HT1080 (cell line): ENCODE measurements at regions not wholly inside any gene's neighbourhood (a gene's known extent, or its start where the extent isn't known, plus 50 kb on each side); places are given as distances from the start of the nearest gene placed in this dataset.
A peak's percentile ranks its signal among the peaks of the same experiment; 100 is the strongest.

ENCODE experiments used
- DNase-seq: peaks from one replicate; pipeline ENCODE4 v3.0.0-alpha.2; 2015; ENCODE audit warnings: low read depth

GRCh38 chr14:38774162-38774561 lies 328.9 kb downstream of the SEC23A start:
- no peak for DNase-seq

- no peak for DNase-seq
Measured at GRCh38 chr14:38770251-38770650, 332.8 kb downstream of the SEC23A start.

- DNase-seq = peak; percentile 11
Measured at GRCh38 chr14:38762845-38763244, 340.2 kb downstream of the SEC23A start.

GRCh38 chr14:38762426-38762825 lies 340.6 kb downstream of the SEC23A start:
- no peak for DNase-seq

- no peak for DNase-seq
Measured at GRCh38 chr14:38761033-38761432, 342.0 kb downstream of the SEC23A start.

- no peak for DNase-seq
Measured at GRCh38 chr14:38758661-38759060, 344.4 kb downstream of the SEC23A start.

- DNase-seq = no peak
Measured at GRCh38 chr14:38755036-38755435, 348.0 kb downstream of the SEC23A start.

GRCh38 chr14:38752750-38753149 lies 350.3 kb downstream of the SEC23A start:
- no peak for DNase-seq

GRCh38 chr14:38752341-38752740 lies 350.7 kb downstream of the SEC23A start:
- DNase-seq = no peak

- DNase-seq = no peak
Measured at GRCh38 chr14:38751459-38751858, 351.6 kb downstream of the SEC23A start.

GRCh38 chr14:38749936-38750335 lies 353.1 kb downstream of the SEC23A start:
- DNase-seq = no peak

- DNase-seq = no peak
Measured at GRCh38 chr14:38745861-38746260, 357.2 kb downstream of the SEC23A start.

- no peak for DNase-seq
Measured at GRCh38 chr14:38743966-38744584, 359.0 kb downstream of the SEC23A start.

- no peak for DNase-seq
Measured at GRCh38 chr14:38737686-38738407, 365.2 kb downstream of the SEC23A start.

- DNase-seq = no peak
Measured at GRCh38 chr14:38735005-38735404, 368.0 kb downstream of the SEC23A start.

- no peak for DNase-seq
Measured at GRCh38 chr14:38731962-38732361, 371.1 kb downstream of the SEC23A start.

GRCh38 chr14:38730420-38730819 lies 372.6 kb downstream of the SEC23A start:
- DNase-seq = no peak

GRCh38 chr14:38727731-38728130 lies 375.3 kb downstream of the SEC23A start:
- no peak for DNase-seq

- no peak for DNase-seq
Measured at GRCh38 chr14:38724621-38725020, 378.4 kb downstream of the SEC23A start.

GRCh38 chr14:38723959-38724358 lies 379.1 kb downstream of the SEC23A start:
- DNase-seq = no peak

- no peak for DNase-seq
Measured at GRCh38 chr14:38723277-38723676, 379.8 kb downstream of the SEC23A start.

GRCh38 chr14:38721822-38722431 lies 381.1 kb downstream of the SEC23A start:
- DNase-seq = peak; percentile 34

GRCh38 chr14:38718519-38718918 lies 384.5 kb downstream of the SEC23A start:
- DNase-seq = no peak
